ENCODE measurements at regions not wholly inside any gene's neighbourhood (a gene's known extent, or its start where the extent isn't known, plus 50 kb on each side); places are given as distances from the start of the nearest gene placed in this dataset.
"Not testable (repeated sequence)": the region's sequence is repeated elsewhere in the genome, so short reads cannot be mapped to it uniquely, and the experiment has no call there.

- not testable (repeated sequence) for TF ChIP-seq CTCF (IDR thresholded peaks at IDR 0.05); ZFX (IDR thresholded peaks at IDR 0.05; ENCODE audit: borderline replicate concordance)
These were observed 87.4 kb downstream of the DLEU7 start for GRCh38 chr13:50755862-50756685.
